T-cell (primary cell): ENCODE measurements at regions not wholly inside any gene's neighbourhood (a gene's known extent, or its start where the extent isn't known, plus 50 kb on each side); places are given as distances from the start of the nearest gene placed in this dataset.

Experiments
- ATAC-seq, 4 experiments: fragments of 200-7000 bp in 3 of 4; fragments of 150-1000 bp in 1 of 4; cut with Tn5 transposase; replicated peaks in 1 of 4; 1 replicate in 3 of 4; 2 replicates in 1 of 4; pipeline ENCODE4 v1.10.0; 2021; ENCODE audit warnings: moderate library complexity in 3 of 4, mild to moderate bottlenecking in 2 of 4, moderate number of reproducible peaks in 1 of 4
- CTCF ChIA-PET, 2 donors: fragments of 300-600 bp; sonication (Branson Sonifier 250); formaldehyde crosslinking; loops; one replicate each; lab custom pipeline; 2022; ENCODE audit warnings: antibody characterized with exemption in 2 of 2; lab: Charles Lee
- POLR2A ChIA-PET, 2 donors: fragments of 300-600 bp; sonication (Branson Sonifier 250); formaldehyde crosslinking; loops; one replicate each; lab custom pipeline; 2022; ENCODE audit warnings: antibody characterized with exemption in 2 of 2; lab: Charles Lee
- DNase-seq, 35 experiments: peaks; one replicate each; pipeline versions ENCODE4 v3.0.0 to v3.0.0-alpha.2; 2013 to 2023
- H3K27ac ChIP-seq: one replicate; pipeline ENCODE4 v1.5.1; 2013; ENCODE audit warnings: low read length
- H3K27me3 ChIP-seq, 2 experiments: replicated peaks in 1 of 2; 1 replicate in 1 of 2; 2 replicates in 1 of 2; pipeline versions ENCODE4 v1.6.1 to v1.7.0; 2013; ENCODE audit warnings: low read length in 1 of 2, mixed read lengths in 1 of 2; ENCODE audit not compliant: control insufficient read depth in 2 of 2, insufficient read depth in 2 of 2; ENCODE audit errors: extremely low read depth in 1 of 2
- H3K36me3 ChIP-seq, 2 donors: 1 replicate in 1 of 2; 2 replicates in 1 of 2; pipeline versions ENCODE4 v1.6.1 to v1.7.0; 2013; ENCODE audit warnings: low read length in 1 of 2; ENCODE audit not compliant: control insufficient read depth in 2 of 2, insufficient read depth in 1 of 2; ENCODE audit errors: extremely low read depth in 1 of 2
- H3K4me1 ChIP-seq, 2 experiments: 1 replicate in 1 of 2; 2 replicates in 1 of 2; pipeline versions ENCODE4 v1.6.1 to v1.7.0; 2013; ENCODE audit warnings: low read length in 2 of 2, mixed read lengths in 1 of 2; ENCODE audit not compliant: insufficient read depth in 2 of 2, control insufficient read depth in 1 of 2; ENCODE audit errors: extremely low read depth in 1 of 2
- H3K4me3 ChIP-seq, 2 donors: 1 replicate in 1 of 2; 2 replicates in 1 of 2; pipeline versions ENCODE4 v1.5.1 to v1.7.0; 2013; ENCODE audit warnings: mild to moderate bottlenecking in 2 of 2, low read length in 1 of 2, moderate library complexity in 1 of 2; ENCODE audit not compliant: control insufficient read depth in 1 of 2; ENCODE audit errors: extremely low read depth in 1 of 2
- H3K9me3 ChIP-seq: 2 replicates; pipeline ENCODE4 v1.7.0; 2013
- H3K27ac Mint-ChIP-seq, 2 donors: one replicate each; pipeline ENCODE4 v1.8.0; 2020 to 2021; ENCODE audit warnings: mild to moderate bottlenecking in 2 of 2, mixed read lengths in 2 of 2
- H3K27me3 Mint-ChIP-seq, 2 donors: one replicate each; pipeline ENCODE4 v1.8.0; 2021 to 2022; ENCODE audit warnings: mixed read lengths in 2 of 2
- H3K36me3 Mint-ChIP-seq: one replicate; pipeline ENCODE4 v1.8.0; 2021; ENCODE audit warnings: mixed read lengths
- H3K4me1 Mint-ChIP-seq, 3 donors: one replicate each; pipeline ENCODE4 v1.8.0; 2020 to 2022; ENCODE audit warnings: mixed read lengths in 3 of 3, mild to moderate bottlenecking in 1 of 3
- H3K4me3 Mint-ChIP-seq, 3 donors: one replicate each; pipeline ENCODE4 v1.8.0; 2020 to 2022; ENCODE audit warnings: mild to moderate bottlenecking in 3 of 3, mixed read lengths in 3 of 3, moderate library complexity in 3 of 3
- H3K9me3 Mint-ChIP-seq, 3 donors: one replicate each; pipeline ENCODE4 v1.8.0; 2020 to 2022; ENCODE audit warnings: mixed read lengths in 3 of 3
- WGBS: methylation state at CpG from one replicate; pipeline ENCODE4 v1.1.5; 2013; ENCODE audit warnings: missing lambda C conversion rate; ENCODE audit not compliant: insufficient coverage; 5-methylcytosine and 5-hydroxymethylcytosine counted together

DNA sequence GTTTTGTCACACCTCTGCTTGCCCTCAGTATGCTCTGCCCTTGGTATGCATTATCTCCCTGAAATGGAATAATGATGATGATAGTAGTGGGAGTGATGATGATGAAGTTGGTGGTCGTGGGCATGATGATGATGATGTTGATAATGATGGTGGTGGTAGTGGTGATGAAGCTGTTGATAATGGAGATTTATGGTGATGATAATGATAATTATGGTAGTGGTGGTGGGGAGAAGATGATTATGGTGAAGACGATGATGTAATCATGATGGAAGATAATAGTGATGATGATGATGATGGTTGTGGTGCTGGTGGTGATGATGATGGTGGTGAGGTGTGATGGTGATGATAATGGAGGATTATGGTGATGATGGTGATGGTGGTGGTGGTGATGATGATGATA lies 390.1 kb upstream of the EEF2KMT start:
- ATAC-seq (no peak), DNase-seq (no peak)
- no peak overlapping the region for H3K4me3 Mint-ChIP-seq
- 67% methylated on average over 2 of the region's 2 CpGs for WGBS
- Histone ChIP-seq H3K4me1 (no peaks in the 10 kb centered on the region), H3K36me3 (no peaks in the 10 kb centered on the region), H3K27ac (no peak overlapping the region), H3K4me3 (no peak overlapping the region), H3K27me3 (peaks cover 0 to 8% of the 10 kb centered on the region in 2 experiments), H3K9me3 (no peaks in the 10 kb centered on the region)
- H3K27me3 Mint-ChIP-seq = peaks cover 0 to 5% of the 10 kb centered on the region in 2 donors
- H3K4me1 Mint-ChIP-seq = no peaks in the 10 kb centered on the region
- no peaks in the 10 kb centered on the region for H3K9me3 Mint-ChIP-seq
- POLR2A ChIA-PET = no interaction called here
- no peak overlapping the region for H3K27ac Mint-ChIP-seq
- no peaks in the 10 kb centered on the region for H3K36me3 Mint-ChIP-seq
- CTCF ChIA-PET = no interaction called here

- Mint-ChIP-seq H3K27me3 (peaks cover 9 to 11% of the 10 kb centered on the region in 2 donors), H3K4me1 (no peaks in the 10 kb centered on the region), H3K27ac (no peak overlapping the region), H3K9me3 (no peaks in the 10 kb centered on the region), H3K4me3 (no peak overlapping the region), H3K36me3 (no peaks in the 10 kb centered on the region)
- DNase-seq (no peak), ATAC-seq (no peak)
- Histone ChIP-seq H3K4me1 (no peaks in the 10 kb centered on the region), H3K36me3 (no peaks in the 10 kb centered on the region), H3K27ac (no peak overlapping the region), H3K27me3 (peaks cover 0 to 11% of the 10 kb centered on the region in 2 experiments), H3K4me3 (no peak overlapping the region), H3K9me3 (no peaks in the 10 kb centered on the region)
- WGBS = 54% methylated on average over 5 of the region's 5 CpGs
- POLR2A ChIA-PET = no interaction called here
- CTCF ChIA-PET = no interaction called here
These were observed 384.7 kb upstream of the EEF2KMT start for GRCh38 chr16:5482256-5482655.

DNA sequence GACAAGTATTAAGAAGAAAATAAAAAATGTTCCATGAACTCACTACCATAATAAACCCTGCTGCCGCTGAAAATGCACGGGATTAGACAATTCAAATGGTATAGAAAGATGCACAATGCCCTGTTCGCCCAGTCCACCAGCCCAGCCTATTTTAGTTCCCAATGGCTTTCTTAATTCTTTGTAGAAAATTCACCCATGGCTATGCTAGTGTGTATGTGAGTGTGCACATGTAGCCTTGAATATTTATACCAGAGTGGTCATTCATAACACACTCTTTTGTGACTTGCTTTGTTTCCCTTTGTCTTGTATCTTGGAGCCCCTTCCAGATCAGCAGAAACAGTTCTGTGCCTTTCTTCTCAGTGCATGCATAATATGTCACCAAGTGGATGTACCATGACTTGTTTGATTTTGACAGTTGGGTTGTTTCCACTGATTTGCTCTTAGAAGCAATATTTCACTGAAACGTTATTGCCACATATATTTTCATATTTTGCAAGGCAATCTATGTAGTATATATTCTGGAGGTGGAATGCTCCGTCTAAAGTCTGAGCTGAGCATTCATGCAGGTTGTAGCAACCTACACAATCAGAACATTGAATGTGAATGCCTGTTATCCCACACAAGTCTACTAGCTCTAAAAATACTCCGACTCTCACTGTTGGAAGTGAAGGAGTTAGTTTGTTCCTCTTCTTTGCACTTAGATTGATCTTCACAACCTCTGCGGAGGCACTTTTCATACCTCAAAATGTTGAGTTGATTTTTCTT lies 383.0 kb upstream of the EEF2KMT start:
- peaks cover 9 to 11% of the 10 kb centered on the region in 2 donors for H3K27me3 Mint-ChIP-seq
- POLR2A ChIA-PET = no interaction called here

DNA sequence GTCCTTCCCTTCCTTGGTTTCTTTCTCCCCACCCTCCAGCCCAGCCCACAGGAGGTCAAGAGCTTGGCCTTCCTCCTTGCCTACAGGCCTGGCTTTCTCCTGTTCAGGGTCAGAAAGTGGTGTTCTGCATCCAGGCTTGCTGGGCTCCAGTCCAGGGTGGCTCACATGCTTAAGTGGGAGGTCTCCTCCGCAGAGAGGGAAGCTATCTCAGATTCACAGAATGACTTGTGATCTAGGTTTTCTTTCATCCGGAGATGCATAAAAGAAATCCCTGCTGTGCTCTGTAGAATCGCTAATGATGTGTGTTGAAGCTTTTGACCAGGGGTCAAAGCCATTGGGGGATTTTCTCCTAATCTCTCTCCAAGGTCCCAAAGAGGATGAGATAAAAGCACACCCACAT lies 382.3 kb upstream of the EEF2KMT start:
- no peaks in the 10 kb centered on the region for H3K36me3 ChIP-seq
- peaks cover 9 to 11% of the 10 kb centered on the region in 2 donors for H3K27me3 Mint-ChIP-seq
- DNase-seq (no peak), ATAC-seq (no peak)
- H3K4me1 ChIP-seq = no peaks in the 10 kb centered on the region
- no peak overlapping the region for H3K4me3 ChIP-seq
- no peak overlapping the region for H3K27ac Mint-ChIP-seq
- POLR2A ChIA-PET = no interaction called here
- no peaks in the 10 kb centered on the region for H3K9me3 ChIP-seq
- H3K4me1 Mint-ChIP-seq = no peaks in the 10 kb centered on the region
- peaks cover 0 to 11% of the 10 kb centered on the region in 2 experiments for H3K27me3 ChIP-seq
- no peak overlapping the region for H3K4me3 Mint-ChIP-seq
- CTCF ChIA-PET = no interaction called here
- no peaks in the 10 kb centered on the region for H3K36me3 Mint-ChIP-seq
- H3K27ac ChIP-seq = no peak overlapping the region
- peaks cover 0 to 2% (median 0%) of the 10 kb centered on the region in 3 donors for H3K9me3 Mint-ChIP-seq
- no CpG with 5 or more reads among the region's 3 CpGs for WGBS

More for the DNA sequence above, 383.0 kb upstream of the EEF2KMT start:
- CTCF ChIA-PET = no interaction called here
- Histone ChIP-seq H3K27ac (no peak overlapping the region), H3K36me3 (no peaks in the 10 kb centered on the region), H3K4me3 (no peak overlapping the region), H3K27me3 (peaks cover 0 to 11% of the 10 kb centered on the region in 2 experiments), H3K9me3 (no peaks in the 10 kb centered on the region), H3K4me1 (no peaks in the 10 kb centered on the region)
- Mint-ChIP-seq H3K27ac (no peak overlapping the region), H3K4me3 (no peak overlapping the region), H3K9me3 (no peaks in the 10 kb centered on the region), H3K36me3 (no peaks in the 10 kb centered on the region), H3K4me1 (no peaks in the 10 kb centered on the region)
- DNase-seq (no peak), ATAC-seq (no peak)
- no CpG with 5 or more reads among the region's 7 CpGs for WGBS

DNA sequence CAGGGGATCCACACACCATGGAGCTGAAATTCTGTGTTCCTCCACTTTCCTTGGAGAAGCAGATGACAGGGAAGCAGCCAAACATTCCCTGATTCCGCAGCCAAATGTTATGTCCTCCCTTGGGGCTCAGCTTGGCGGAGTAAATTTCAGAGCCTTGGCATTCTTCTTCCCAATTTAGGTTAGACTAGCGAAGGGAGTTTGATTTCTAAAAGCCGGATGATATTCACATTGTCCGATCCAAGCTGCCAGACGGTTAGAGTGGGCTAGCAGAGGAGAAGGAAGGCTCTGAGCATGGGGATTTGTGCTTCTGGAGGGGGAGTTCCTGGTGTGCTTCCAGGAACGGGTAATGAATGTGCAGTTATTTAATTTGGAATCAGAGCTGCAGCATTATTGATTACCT lies 380.4 kb upstream of the EEF2KMT start:
- CTCF ChIA-PET = no interaction called here
- H3K9me3 ChIP-seq = no peaks in the 10 kb centered on the region
- no peak for DNase-seq
- no peak for ATAC-seq
- H3K4me1 ChIP-seq = no peaks in the 10 kb centered on the region
- 77% methylated on average over 6 of the region's 7 CpGs for whole genome bisulfite sequencing
- H3K36me3 Mint-ChIP-seq = no peaks in the 10 kb centered on the region
- H3K4me3 Mint-ChIP-seq = no peak overlapping the region
- no peak overlapping the region for H3K27ac Mint-ChIP-seq
- peaks cover 12 to 14% of the 10 kb centered on the region in 2 donors for H3K27me3 Mint-ChIP-seq
- H3K9me3 Mint-ChIP-seq = peaks cover 0 to 11% (median 0%) of the 10 kb centered on the region in 3 donors
- POLR2A ChIA-PET = no interaction called here
- H3K27me3 ChIP-seq = peaks cover 0 to 9% of the 10 kb centered on the region in 2 experiments
- no peaks in the 10 kb centered on the region for H3K36me3 ChIP-seq
- no peak overlapping the region for H3K4me3 ChIP-seq
- no peaks in the 10 kb centered on the region for H3K4me1 Mint-ChIP-seq
- H3K27ac ChIP-seq = no peak overlapping the region

GRCh38 chr16:5477251-5477650 lies 379.7 kb upstream of the EEF2KMT start:
- no peaks in the 10 kb centered on the region for H3K4me1 Mint-ChIP-seq
- no peaks in the 10 kb centered on the region for H3K9me3 ChIP-seq
- no peak for DNase-seq
- H3K27ac ChIP-seq = no peak overlapping the region
- no peaks in the 10 kb centered on the region for H3K36me3 ChIP-seq
- POLR2A ChIA-PET = no interaction called here
- peaks cover 0 to 11% (median 0%) of the 10 kb centered on the region in 3 donors for H3K9me3 Mint-ChIP-seq
- no CpG with 5 or more reads among the region's 6 CpGs for WGBS
- no peak overlapping the region for H3K27ac Mint-ChIP-seq
- no peak for ATAC-seq
- peaks cover 15 to 16% of the 10 kb centered on the region in 2 donors for H3K27me3 Mint-ChIP-seq
- H3K36me3 Mint-ChIP-seq = no peaks in the 10 kb centered on the region
- peaks cover 4 to 12% of the 10 kb centered on the region in 2 experiments for H3K27me3 ChIP-seq
- no peak overlapping the region for H3K4me3 ChIP-seq
- no peaks in the 10 kb centered on the region for H3K4me1 ChIP-seq
- H3K4me3 Mint-ChIP-seq = no peak overlapping the region
- CTCF ChIA-PET = no interaction called here
